Brain pericyte (primary cell): ENCODE measurements at regions not wholly inside any gene's neighbourhood (a gene's known extent, or its start where the extent isn't known, plus 50 kb on each side); places are given as distances from the start of the nearest gene placed in this dataset.
"Not testable (repeated sequence)": the region's sequence is repeated elsewhere in the genome, so short reads cannot be mapped to it uniquely, and the experiment has no call there.

Experiments used
- DNase-seq: peaks from one replicate; pipeline ENCODE4 v3.0.0-alpha.2; 2012; ENCODE audit warnings: low read depth, low spot score

DNA sequence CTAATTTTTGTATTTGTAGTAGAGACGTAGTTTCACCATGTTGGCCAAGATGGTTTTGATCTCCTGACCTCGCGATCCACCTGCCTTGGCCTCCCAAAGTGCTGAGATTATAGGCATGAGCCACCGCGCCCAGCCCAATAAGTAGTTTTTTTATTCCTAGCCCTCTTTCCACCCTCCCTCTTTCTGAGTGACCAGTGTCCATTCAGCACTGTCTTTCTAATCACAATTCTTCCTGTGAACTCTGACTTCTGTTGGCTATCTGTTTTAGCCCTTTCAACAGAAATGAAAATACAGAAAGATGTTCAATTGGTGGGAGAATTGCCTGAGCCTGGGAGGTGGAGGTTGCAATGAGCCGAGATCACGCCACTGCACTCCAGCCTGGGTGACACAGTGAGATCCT lies 122.3 kb upstream of the LIFR start:
- DNase-seq, result not testable (repeated sequence)

DNA sequence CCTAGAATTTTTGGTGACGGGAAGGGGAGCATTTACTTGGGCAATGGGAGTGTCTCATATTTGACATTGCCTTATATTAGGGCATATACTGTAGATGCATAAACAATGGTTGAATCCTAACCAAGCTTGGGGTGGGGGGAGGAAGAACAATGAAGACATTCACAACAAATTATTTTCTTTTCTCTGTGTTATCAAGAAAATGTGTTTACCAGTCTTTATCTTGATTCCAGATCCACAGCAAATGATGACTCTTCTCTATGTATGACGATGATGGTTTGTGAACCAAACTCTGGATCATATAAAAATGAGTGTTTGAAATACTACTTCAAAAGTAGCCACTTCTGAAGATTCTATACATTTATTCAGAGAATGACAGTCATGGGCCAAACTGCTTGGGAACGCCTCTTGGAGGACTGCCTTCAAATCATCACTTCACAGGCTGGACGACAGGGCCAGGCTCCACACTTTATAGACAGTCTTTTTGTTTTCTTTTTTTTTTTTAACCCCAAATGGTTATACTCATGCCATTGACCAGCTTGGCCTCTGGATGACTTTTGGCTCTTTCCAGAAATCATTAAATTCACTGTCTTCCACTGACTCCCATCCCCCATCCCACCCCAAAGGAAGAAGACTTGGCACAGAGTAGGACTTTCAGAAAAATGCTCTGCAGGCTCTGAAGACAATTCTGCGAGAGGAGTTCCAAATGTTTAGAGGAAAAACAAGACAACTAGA lies 123.8 kb upstream of the LIFR start:
- no peak for DNase-seq

DNA sequence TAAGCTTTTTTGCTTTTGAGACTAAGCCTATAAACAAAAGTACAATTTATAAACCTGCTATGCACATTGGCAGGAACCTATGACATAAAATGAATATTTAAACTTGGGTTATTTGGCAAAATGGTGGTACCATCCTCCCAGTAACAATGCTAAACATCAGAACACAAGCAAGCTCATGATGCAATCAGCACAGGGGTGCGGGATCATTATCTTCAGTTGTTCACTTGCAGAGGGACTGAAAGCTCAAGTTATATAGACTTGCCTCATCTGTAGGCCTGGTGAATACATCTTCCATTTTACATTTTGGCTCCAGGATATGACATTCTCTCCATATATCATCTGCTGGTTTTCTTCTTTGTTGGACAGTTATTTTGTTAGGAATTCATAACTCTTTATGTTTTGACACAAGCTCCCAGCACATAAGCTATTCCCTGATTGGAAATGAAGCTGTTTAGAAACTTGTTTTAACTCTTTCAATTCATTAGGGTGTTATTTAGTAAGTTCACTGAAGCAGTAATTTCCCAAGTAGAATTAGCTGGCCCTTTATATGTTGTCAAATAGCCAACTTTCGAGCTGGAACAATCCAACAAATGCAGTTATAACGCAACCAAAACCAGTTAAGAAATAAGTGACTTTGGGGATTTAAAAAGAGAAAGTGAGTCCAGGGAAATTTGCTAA lies 124.7 kb upstream of the LIFR start:
- DNase-seq, result no peak

DNA sequence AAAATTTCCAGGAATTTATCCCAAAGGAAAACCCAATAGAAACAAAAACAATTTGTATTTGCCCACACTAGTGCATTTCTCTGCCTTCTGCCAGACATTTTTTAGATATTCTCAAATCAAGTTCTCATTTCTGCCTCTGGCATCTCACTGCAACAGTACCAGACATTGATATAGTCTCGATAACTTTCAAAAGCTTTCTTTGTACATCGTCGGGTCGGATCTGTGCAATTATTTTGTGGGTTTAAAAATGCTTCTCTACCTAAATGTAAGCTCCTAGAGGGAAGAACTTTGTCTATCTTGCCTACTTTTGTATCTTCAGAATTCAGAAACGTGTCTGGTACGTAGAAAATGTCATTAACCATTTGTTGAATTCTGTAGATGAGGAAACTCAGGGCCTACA lies 125.5 kb upstream of the LIFR start:
- no peak for DNase-seq

DNA sequence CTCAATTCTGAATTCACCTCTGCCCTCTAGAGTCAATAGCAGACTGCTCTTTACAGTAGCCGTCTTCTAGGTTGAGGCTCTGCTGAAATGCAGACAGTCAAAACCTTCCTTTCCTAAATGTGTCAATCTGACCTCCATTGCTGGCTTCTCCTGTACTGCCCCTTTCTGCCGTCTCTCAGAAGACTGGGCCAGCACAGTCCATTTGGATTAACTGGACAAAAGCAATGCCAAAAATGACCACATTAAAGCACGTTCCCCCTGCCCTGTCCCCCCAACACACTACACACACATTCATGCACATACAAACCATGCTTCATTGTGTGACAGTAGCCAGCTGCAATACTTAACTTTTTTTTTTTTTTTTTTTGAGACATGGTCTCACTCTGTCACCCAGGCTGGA lies 130.2 kb upstream of the LIFR start:
- no peak for DNase-seq

DNA sequence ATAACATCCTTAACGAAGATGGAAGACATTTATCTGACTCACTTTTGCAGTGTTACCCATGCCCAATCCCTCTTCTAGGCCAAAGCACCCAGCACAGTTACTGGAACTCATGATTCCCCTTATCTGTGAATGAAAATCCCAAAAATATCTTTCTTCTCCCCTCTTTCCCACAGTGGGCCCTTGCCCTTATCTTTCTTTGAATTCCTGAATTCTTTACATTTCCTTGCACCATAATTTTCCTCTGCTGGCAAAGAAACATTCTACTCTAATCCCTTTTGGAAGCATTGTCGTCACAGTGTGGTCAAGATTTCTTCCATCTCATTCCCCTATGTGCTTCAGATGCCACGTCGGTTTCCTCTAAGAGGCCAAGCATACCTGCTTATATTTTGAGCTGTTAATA lies 135.9 kb upstream of the LIFR start:
- DNase-seq, result no peak

DNA sequence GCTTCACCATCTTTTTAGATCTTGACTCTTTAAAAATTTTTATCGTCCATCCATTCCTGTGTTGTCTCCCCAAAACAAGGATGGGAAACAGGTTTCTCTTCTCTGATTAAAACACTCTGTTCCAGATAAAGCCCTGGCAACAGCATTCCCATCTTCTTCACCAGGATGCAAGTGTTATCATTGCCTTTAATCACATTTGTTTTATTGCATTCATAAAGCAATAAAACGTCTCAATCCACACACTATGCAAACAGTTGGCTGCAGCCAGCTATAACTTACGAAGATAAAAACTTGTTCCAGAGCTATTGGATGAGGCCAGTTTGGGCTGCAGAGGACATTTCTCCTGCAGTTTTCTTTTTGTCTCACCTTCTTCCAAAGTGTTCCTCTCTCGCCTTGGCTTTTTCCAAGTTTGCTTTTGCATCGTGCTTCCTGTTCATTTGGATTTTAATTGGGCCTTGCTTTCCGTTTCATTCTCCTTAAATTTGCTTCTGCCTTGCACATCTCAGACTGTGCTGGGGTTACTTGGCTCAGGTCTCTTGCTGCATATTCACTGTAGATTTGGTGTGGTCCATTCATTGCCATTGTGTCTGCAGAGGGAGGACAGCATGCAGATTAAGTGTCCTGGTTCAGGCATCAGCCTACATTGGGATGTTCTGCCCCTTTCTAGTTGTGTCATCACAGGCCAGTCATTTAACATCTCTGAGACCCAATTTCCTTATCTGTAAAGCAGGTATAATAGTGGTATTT lies 136.5 kb upstream of the LIFR start:
- DNase-seq, result no peak

DNA sequence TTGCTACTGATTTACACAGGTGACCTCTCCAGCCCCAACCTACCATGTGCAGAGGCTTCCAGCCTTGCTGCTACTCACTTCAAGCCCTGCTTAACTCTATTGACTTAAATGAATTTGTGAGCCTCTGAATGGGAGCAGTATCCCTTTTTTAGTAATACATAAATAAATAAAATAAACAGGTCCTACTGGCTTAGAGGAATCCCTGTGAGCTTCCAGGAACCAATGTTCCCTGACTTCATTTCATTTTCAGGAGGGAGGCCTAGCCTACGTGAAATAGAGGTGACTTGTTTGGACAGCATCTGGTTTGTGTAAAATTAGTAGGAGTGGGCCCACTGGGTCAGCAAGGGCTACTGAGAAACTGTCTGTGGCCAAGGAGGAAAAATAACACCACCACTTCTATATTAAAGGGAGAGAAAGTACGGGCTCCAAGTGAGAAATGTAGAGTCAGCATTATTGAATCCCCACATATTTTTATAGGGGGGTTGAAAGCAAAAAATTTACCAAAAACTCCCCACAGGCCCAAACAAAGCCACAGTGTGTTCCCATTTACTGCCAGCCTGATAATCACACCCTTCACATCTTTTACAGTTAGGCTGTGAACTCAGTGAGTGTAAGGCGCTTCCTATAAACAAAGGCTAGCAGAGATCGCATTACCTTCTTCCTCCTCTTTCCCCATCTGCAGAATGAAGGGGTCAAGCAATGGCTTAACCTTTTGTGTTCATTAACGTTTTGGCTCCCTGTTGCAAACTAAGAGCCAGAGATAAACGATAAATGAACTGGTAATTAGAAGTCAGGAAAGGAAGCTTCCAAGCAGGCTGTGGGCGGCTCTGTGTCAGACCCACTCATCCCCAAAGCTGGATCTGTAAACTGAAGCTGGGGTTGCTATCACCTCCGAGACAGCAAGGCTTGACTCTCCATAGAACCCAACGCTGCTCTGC lies 138.8 kb upstream of the LIFR start:
- DNase-seq, result no peak

DNA sequence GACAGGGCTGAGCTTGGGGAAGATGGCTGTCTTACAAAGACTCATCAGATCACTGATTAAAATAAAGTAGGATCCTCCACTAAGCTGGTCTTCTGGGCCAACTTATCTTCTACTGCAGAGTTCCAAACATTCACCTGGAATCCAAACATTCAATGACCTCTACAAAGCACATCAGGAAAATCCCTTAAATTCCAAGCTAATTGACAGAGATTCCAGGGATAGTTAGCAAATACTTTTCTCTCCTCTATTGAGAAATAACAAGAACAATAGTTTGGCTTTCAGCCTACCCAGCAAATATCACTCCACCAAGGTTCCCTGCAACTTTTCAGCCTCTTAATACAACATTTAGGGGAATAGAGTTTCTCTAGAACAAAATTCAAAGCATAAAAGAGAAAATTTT lies 140.6 kb upstream of the LIFR start:
- DNase-seq, result no peak

DNA sequence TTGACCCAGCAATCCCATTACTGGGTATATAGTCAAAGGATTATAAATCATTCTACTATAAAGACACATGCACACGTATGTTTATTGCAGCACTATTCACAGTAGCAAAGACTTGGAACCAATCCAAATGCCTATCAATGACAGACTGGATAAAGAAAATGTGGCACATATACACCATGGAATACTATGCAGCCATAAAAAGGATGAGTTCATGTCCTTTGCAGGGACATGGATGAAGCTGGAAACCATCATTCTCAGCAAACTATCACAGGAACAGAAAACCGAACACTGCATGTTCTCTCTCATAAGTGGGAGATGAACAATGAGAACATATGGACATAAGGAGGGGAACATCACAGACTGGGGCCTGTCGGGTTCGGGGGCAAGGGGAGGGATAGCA lies 140.3 kb upstream of the OSMR start:
- DNase-seq, result not testable (repeated sequence)

DNA sequence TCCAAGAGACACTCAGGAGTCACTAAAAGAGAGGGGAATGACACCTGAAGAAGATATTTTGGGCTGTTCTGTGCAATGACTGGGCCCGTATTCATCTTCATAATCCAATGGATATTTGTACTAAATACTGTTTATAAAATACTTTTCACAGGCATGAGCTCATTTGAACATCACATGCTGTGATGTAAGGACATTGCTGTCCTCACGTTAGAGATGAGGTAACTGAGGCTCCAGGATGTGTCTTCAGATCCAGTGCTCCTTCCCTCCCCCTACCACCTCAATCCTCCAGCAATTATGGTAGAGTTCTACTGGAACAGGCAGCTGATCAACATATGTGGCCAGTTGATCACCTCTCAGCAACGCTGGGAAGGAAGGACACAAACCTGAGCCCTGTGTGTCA lies 139.4 kb upstream of the OSMR start:
- DNase-seq, result no peak

DNA sequence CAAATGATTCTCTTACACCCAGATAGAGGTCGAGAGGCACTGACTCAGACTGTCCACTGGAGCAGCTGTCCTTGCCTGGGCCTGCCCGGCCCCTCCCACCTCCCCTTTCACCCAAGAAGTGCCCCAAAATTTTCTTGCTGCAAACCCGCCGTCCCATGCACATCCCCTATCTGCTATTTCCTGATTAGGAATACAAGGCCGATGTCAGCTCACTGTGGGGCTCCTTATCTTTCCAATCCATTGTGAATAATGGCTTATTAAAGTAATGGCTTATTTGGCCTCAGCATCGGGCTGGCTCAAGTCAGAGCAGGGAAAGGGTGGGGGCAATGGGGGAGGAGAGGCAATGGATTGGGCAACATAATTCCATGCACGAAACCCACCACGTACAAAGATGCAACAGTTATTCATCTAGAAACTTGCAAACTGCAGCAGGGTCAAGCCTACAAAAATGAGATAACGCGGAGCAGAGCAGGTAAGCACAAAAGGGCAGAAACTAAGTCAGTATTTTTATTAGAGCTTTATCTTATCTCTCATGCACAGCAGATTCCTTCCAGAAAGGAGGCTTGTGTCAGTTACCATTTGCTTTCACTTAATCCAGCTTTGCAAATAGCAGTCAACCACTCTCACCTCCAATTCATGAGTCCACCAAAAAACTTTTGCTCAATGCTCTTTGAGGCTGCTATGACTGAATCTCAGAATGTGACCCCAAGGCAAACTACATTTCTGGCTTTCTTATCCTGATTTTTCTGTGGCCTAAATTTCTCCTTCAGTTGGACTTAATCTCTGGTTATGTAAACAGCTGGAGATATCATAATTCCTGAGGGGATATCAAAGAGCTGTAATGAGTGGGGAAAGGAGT lies 138.2 kb upstream of the OSMR start:
- DNase-seq, result no peak

DNA sequence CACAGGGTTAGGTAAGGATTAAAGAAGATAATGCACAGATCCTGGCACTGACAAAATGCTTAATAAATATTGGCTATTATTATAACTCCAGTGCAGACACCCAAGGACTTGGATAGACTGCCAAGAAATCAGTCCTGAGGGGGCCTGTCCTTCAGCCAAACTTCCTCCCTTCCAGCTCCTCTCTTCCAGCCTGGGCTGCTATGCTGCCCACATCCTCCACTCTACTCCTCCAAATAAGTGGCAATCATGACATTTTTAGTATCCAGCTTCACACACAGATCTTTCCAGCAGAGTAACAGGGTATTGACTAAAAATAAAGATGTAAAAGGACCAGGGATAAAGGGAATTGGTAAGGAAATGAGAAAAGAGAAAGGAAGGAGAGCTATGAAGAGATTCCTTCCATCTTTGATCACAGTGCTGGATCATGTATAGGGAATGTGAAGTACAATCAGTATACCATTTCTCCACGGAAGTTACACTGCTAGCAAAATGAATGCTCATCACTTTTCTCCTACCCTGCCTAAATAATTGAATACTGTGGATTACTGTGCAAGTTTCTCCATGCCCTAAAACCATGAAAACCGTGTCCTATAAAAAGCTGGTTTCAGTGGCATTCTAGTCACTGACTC lies 136.0 kb upstream of the OSMR start:
- DNase-seq, result no peak

DNA sequence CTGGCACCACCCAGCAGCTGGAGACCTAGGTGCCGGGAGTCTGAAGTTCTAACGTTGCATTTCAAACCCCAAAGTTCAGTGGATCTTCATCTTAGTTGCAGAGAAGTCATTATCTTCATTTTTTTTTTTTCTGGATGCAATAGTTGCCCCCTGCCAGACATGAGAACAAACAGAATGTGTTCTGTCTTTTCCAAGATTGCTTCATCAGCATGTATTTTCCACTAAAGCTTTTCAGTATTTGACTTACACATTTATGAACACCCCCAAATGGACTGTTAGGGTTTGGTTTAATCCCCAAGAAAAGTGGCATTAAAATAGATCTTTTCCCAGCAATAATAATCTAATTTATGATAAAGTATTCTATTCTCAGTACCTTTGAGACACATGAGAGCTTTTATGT lies 135.2 kb upstream of the OSMR start:
- DNase-seq, result no peak

DNA sequence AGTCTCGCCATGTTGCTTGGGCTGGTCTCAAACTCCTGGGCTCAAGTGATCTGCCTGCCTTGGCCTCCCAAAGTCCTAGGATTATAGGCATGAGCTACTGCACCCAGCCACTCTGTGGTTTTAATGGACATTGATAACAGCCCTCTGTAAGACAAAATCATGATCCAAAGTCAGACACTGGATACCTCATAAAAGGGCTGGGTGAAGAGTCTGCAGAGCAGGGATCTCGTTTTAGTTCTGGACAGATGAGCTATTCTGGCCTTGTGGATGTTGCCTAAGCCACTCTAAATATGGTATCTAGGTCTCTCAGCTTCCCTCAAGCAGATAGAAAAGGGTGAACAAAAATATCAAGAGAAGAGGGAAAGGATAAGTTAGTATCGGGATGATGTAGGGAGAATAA lies 133.4 kb upstream of the OSMR start:
- no peak for DNase-seq

DNA sequence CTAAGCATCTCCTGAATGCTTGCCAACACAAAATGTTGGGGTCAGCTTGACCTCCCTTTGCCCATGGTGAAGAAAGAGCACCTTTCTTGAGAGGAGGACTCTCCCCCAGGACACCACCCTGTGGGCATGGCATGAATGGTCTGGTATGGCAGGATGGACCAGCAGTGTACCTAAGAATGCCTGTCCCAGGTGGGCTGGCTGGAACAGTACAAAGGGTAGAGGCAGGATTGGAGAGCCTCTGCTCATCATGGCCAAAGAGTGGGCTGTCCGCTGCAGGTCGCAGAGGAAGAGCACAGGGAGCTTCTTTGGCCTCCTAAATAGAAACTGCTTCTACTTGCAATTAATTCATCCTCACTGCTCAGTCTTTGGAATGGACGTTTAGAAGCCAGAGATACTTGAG lies 131.6 kb upstream of the OSMR start:
- no peak for DNase-seq

DNA sequence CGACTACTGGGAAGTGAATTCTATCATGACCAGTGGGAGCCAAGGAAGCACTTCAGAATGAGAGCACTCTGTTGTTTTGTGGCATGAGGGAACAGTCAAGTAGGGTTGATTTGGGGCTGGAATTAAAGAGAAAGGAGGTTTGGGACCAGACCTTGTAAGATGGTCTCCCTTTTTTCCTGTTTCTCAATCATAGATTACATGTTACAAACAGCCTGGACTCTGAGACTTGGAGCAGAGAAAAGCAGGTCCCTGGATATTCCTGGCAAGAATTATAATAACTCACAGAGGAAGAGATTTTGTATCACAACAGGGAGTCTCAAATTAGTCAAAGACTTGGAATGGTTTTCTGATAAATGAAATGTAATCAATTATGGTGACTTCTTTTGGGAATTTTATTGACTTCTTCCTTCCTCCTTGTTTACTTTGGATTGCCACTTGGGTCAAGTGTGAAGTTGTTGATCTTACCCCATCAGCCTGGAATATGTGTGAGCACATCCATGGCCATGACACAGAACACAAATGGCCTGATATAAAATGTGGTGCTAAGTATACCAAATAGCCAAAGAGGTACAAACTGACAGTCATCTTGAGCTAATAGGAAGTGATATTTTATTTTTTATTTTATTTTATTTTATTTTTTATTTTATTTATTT lies 131.0 kb upstream of the OSMR start:
- DNase-seq, result no peak

DNA sequence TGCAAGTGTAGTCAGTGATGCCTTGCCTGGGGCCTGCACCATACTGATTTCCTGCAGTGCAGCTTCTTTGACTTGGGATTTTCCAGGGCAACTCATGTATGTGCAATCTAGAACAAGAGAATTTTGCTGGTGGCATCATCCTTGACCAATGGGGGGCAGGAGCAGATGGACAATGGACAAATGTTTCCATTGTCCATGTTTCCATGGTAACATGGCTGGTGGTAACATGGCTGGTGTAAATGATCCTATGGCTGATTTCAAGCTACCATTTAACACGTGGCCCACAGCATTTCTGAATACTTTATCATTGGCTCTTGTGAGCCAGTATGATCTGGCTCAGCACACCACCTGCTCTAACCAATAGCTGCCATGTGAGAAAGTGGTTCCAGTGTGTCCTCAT lies 130.1 kb upstream of the OSMR start:
- no peak for DNase-seq

DNA sequence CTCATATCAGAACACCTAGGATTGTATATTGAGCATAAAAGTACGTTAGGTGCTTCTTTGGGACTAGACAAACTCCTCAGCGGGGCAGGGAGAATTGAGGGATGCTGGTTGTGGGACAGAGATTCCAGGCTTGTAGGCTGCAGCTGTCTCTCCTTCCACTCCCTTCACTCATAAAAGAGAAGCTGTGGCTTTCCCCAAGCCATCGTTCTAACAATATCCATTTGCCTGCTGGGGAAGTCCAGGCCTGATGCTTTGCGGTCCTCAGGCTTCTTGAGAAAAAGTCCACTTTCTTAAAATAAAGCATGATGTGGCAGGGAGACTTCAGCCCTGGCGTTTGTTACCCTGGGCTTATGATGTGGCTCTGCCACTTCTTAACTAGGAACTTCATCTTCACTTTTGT lies 129.3 kb upstream of the OSMR start:
- no peak for DNase-seq
